Type B pancreatic cell (in vitro differentiated cells): ENCODE measurements at regions not wholly inside any gene's neighbourhood (a gene's known extent, or its start where the extent isn't known, plus 50 kb on each side); places are given as distances from the start of the nearest gene placed in this dataset.

Source experiments
- DNase-seq: peaks from one replicate; pipeline ENCODE4 v3.0.0; 2021; ENCODE audit warnings: mixed read lengths; ENCODE audit not compliant: unreplicated experiment; ENCODE audit errors: extremely low spot score
- H3K27ac Mint-ChIP-seq: 2 replicates; pipeline ENCODE4 v1.8.0; 2021; ENCODE audit warnings: mild to moderate bottlenecking, mixed read lengths
- H3K27me3 Mint-ChIP-seq: 2 replicates; pipeline ENCODE4 v1.8.0; 2021; ENCODE audit warnings: mixed read lengths
- H3K36me3 Mint-ChIP-seq: 2 replicates; pipeline ENCODE4 v1.8.0; 2021; ENCODE audit warnings: mixed read lengths
- H3K4me1 Mint-ChIP-seq: one replicate; pipeline ENCODE4 v1.8.0; 2021; ENCODE audit warnings: mixed read lengths; ENCODE audit not compliant: unreplicated experiment
- H3K4me3 Mint-ChIP-seq: 2 replicates; pipeline ENCODE4 v1.8.0; 2021; ENCODE audit warnings: mild to moderate bottlenecking, mixed read lengths
- H3K9me3 Mint-ChIP-seq: 2 replicates; pipeline ENCODE4 v1.8.0; 2021; ENCODE audit warnings: mixed read lengths
- TF ChIP-seq, protein P1 (sequence below): fragments of 200-600 bp; sonication (generic); conservative IDR thresholded peaks from 2 replicates; pipeline ENCODE4 v1.5.0; 2021; ENCODE audit warnings: antibody characterized with exemption, mild to moderate bottlenecking

DNA sequence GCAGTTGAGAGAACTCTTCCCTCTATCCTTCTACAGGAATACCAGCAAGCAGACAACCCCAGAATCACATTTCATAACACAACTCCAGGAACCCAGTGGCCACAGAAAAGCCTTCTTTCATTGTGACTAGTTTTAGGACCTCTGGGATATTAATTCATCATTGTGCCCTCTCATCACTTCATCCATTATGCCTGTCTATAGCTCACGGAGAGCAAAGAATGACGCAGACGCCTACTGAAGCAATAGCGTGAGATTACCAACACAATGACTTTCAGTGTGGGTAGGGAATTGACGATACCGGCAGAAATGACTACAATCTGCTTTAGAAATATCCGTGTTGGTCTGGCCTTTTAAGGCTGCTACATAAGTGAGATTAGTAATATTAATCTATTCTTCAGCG, 158.1 kb upstream of the FOXG1 start:
- no peaks in the 10 kb centered on the region for H3K36me3 Mint-ChIP-seq
- no peak for DNase-seq
- TF ChIP-seq, protein P1, sequence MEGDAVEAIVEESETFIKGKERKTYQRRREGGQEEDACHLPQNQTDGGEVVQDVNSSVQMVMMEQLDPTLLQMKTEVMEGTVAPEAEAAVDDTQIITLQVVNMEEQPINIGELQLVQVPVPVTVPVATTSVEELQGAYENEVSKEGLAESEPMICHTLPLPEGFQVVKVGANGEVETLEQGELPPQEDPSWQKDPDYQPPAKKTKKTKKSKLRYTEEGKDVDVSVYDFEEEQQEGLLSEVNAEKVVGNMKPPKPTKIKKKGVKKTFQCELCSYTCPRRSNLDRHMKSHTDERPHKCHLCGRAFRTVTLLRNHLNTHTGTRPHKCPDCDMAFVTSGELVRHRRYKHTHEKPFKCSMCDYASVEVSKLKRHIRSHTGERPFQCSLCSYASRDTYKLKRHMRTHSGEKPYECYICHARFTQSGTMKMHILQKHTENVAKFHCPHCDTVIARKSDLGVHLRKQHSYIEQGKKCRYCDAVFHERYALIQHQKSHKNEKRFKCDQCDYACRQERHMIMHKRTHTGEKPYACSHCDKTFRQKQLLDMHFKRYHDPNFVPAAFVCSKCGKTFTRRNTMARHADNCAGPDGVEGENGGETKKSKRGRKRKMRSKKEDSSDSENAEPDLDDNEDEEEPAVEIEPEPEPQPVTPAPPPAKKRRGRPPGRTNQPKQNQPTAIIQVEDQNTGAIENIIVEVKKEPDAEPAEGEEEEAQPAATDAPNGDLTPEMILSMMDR, result no peak
- H3K4me1 Mint-ChIP-seq, result no peaks in the 10 kb centered on the region
- no peaks in the 10 kb centered on the region for H3K9me3 Mint-ChIP-seq
- H3K27ac Mint-ChIP-seq, result no peak overlapping the region
- H3K27me3 Mint-ChIP-seq, result no peaks in the 10 kb centered on the region
- H3K4me3 Mint-ChIP-seq, result no peak overlapping the region

DNA sequence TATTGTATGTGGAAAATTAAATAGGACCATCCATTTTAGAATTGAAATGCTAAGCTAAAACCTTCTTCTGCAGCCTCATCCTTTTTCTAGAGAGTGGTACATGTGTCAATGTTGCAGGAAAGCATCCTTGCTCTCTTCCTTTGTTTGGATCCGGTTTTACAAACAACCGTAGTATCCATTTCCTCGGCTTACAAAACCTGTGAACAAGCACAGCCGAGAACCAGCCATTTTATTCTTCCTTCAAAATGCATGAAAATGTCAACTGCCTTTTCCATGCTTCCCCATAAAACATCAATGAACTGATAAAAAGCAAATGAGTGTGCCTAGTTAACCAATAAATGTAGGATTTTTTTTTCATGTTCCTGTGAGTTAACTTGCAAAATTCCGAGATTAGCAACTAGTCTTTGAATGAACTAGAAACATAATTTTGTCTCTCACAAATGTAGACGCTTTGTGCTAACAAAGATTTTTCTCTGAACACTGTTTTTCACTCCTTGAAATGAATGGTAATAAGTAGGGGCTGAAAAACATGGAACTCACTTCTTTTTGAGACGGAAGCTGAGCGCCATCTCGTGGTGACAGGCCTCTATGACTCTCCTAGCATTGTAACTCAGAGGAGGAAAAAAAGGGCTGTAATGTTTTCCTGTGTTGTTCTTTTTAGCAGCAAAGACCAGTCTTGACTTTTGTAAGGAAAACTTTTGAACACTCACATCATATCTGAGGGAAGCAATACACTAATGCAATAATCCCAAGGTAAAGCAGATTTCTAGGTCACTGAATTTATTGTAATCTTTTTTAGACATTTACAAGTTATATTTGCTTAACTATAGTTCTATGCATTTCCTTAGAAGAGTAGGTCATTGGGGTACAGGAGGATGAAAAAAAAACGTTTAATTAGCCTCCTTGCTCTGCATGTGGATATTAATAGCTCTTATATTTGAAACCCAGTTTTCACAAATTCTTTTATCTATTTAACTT, 157.4 kb upstream of the FOXG1 start:
- no peak for DNase-seq
- no peaks in the 10 kb centered on the region for H3K9me3 Mint-ChIP-seq
- H3K27me3 Mint-ChIP-seq, result no peaks in the 10 kb centered on the region
- no peaks in the 10 kb centered on the region for H3K36me3 Mint-ChIP-seq
- H3K4me1 Mint-ChIP-seq, result no peaks in the 10 kb centered on the region
- no peak overlapping the region for H3K4me3 Mint-ChIP-seq
- TF ChIP-seq, protein P1, result peak; percentile 97
- H3K27ac Mint-ChIP-seq, result no peak overlapping the region

DNA sequence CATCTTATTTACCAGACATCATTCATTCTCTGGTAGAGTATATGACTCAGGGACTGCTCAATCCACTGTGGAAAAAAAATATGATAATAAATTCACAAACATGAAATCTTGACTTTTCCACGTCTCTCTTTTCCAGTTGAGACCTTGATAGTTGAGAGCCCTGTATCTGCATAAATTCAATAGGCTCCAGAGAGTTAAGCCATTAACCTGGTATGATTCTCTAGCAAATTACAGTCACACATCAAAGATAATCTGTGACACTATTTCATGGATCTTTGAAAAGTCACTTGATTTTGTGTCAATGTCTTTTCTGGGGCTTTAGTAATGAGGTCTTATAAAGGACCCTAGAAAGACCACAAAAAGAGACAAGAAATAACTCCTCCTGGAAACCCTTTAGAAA, 154.2 kb upstream of the FOXG1 start:
- no peak overlapping the region for H3K4me3 Mint-ChIP-seq
- DNase-seq, result no peak
- H3K9me3 Mint-ChIP-seq, result no peaks in the 10 kb centered on the region
- no peak overlapping the region for H3K27ac Mint-ChIP-seq
- H3K27me3 Mint-ChIP-seq, result peaks cover 3% of the 10 kb centered on the region
- H3K4me1 Mint-ChIP-seq, result no peaks in the 10 kb centered on the region
- TF ChIP-seq, protein P1, result no peak
- no peaks in the 10 kb centered on the region for H3K36me3 Mint-ChIP-seq

DNA sequence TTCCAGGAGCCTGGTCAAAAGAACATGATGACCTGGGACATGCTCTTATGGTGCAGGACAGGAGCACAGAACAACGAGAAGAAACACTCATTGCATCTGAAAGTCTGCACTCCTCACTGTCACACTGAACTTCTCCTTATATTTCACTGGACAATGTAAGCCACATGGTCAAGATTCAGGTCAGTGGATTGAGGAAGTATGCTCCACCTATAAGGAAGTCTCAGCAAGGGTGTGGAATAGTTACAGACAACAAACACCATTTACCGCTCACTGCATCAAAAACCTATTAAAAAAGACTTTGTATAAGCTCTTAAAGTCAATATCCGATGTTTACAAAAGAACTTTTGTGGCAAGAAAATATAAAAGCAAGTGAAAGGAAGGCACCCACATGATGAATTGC, 153.1 kb upstream of the FOXG1 start:
- DNase-seq, result no peak
- TF ChIP-seq, protein P1, result no peak
- Mint-ChIP-seq H3K9me3 (no peaks in the 10 kb centered on the region), H3K4me3 (no peak overlapping the region), H3K4me1 (no peaks in the 10 kb centered on the region), H3K27me3 (peaks cover 3% of the 10 kb centered on the region), H3K27ac (no peak overlapping the region), H3K36me3 (no peaks in the 10 kb centered on the region)

DNA sequence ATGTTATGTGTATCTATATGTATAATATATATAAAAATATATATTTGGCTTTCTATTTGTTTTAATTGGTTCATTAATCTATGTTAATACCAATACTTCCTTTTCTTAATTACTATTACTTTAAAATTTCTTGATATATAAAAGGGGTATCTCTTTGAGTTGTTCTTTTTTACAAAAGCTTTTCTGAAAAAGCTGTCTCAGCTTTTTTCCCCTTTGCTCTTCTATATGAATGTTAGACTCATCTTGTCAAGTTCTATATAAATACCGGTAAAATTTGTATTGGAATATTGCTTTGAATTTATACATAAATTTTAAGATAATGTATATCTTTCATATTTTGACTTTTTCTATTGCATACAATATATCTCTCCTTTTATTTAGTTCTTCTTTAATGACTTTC, 139.8 kb upstream of the FOXG1 start:
- Mint-ChIP-seq H3K4me1 (no peaks in the 10 kb centered on the region), H3K27ac (no peak overlapping the region), H3K9me3 (no peaks in the 10 kb centered on the region), H3K36me3 (no peaks in the 10 kb centered on the region), H3K27me3 (no peaks in the 10 kb centered on the region), H3K4me3 (no peak overlapping the region)
- DNase-seq, result no peak
- TF ChIP-seq, protein P1, result no peak
